Stimulated activated CD8-positive, alpha-beta memory T cell treated with anti-CD3 and anti-CD28 coated beads, Interleukin-4, amount 100 ng/mL, for 1 hour (primary cell): ENCODE measurements at regions not wholly inside any gene's neighbourhood (a gene's known extent, or its start where the extent isn't known, plus 50 kb on each side); places are given as distances from the start of the nearest gene placed in this dataset.
"Not testable (repeated sequence)": the region's sequence is repeated elsewhere in the genome, so short reads cannot be mapped to it uniquely, and the experiment has no call there.

Experiments
- DNase-seq, 2 donors: peaks; one replicate each; pipeline ENCODE4 v3.0.0-alpha.2; 2020; ENCODE audit warnings: low read depth in 2 of 2, low spot score in 1 of 2

DNA sequence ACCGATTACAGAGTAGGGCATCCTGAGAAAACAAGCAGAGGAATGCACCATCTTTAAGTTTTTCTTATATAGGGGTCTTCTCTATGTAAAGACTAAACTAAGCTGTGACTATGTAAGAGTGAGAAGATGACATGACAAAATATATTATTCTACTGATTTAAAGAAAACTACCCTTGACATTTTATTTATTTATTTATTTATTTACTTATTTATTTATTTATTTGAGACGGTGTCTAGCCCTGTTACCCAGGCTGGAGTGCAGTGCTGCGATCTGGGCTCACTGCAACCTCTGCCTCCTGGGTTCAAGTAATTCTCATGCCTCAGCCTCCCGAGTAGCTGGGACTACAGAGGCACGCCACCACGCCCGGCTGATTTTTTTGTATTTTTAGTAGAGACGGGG, 320.4 kb upstream of the SASH1 start:
- DNase-seq = not testable (repeated sequence)

DNA sequence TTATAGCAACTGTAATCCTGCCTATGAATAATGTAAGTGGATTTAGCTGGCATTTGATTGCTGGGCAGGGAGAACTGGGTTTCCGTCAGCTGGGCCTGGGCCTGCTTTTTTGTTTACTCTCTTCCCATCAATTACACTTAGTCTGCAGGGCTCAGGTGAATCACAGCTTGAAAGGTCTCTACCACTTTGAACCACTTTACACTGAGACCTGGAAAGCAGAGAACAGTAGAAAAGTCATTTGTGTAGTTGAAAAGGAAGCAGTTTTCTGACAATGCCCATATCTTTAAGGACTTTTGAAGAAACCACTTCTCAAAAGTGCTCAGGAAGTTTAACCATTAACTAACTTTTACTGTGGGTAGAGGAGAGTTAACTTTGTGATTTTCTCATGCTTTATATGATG, 315.4 kb upstream of the SASH1 start:
- no peak for DNase-seq

DNA sequence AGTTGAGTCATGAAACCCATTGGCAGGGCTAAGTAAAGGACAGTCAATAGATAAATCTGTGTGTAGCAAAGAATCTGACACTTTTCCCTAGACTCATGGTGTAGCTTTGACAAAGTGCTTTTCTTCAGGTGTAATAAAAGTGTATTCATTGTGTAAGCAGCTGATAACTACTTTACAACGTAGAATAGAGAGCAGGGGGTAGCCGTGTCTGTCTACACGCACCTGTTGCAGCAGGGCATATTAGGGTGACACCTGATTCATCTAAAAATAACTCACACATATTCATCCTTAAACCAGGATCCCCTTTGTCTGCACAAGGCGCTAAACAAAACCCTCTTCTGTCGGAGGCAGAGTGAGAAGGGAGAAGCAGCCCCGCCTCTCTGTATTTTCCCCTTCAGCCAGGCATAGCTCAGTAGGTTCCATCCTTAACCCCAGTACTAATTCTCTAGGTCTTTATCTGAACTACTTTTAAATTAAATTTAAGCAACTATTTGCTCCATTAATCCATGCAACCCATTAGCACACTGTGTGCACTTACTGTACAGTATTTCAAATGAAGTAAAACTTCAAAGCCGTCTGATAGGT, 306.7 kb upstream of the SASH1 start:
- no peak for DNase-seq

GRCh38 chr6:148037496-148037895, 305.1 kb upstream of the SASH1 start:
- DNase-seq = no peak

GRCh38 chr6:148041546-148041945, 301.1 kb upstream of the SASH1 start:
- DNase-seq = no peak

- DNase-seq = no peak
Observed at GRCh38 chr6:148042536-148042935, 300.1 kb upstream of the SASH1 start.

DNA sequence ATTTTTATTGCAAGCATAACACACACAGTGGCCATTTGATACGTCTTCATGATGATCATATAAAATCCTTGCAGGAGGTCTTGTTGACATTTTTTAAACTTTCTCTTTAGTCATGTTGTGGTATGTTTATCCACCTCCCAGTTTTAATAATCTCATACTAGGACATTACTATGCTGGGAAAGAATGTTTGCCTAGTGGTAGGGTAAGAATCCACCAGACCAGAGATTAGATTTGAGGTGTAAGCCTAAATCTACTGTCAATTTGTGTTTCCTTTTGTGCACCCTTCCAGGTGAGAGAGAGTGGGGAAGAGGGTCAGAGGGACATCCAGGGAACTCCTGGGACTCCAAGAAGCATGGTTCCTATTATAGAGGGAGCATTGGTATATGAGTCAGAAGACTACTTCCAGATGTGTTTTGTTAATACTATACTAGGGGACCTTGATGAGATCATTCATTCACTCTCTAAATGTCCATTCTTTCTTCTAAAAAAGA, 298.3 kb upstream of the SASH1 start:
- DNase-seq = no peak

DNA sequence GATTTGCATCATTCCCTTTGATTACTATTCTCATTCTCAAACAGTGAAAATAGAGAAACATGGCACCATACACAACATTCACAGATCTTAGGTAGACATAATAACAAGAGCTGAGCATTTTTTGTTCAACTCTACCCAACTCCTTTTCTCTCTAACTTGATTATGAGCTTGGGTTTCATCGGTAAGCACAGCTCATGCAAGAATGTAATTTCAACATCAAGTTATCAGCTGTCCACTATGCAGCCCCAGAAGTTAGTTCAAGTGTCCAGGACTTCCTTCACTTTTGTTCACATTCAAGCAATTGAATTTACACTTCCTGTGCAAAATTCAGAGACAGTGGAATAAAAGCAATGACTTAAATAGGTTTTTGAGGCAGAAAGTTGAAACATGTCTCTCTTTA, 297.7 kb upstream of the SASH1 start:
- DNase-seq = no peak

DNA sequence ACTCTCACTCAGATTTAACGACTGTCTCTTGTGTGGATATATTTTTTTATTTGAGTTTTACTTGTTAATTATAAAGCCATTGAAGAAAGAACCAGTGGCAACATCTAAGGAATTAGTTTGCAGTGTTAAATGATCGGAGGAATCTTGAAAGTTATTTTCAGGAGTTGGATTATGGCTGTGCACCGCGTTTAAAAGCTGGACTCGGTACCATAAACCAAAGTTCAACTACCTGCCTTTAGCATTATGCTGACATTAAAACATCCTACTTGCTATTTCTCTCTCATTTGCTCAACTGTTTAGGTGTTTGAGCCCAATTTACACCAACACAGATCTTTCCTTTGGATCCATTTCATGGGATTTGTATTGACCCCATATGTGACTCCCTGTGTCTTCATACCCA, 289.4 kb upstream of the SASH1 start:
- DNase-seq = no peak

GRCh38 chr6:148053796-148054195, 288.8 kb upstream of the SASH1 start:
- DNase-seq = no peak

- no peak for DNase-seq
Observed at GRCh38 chr6:148054219-148054618, 288.4 kb upstream of the SASH1 start.

GRCh38 chr6:148055419-148055818, 287.2 kb upstream of the SASH1 start:
- no peak for DNase-seq

DNA sequence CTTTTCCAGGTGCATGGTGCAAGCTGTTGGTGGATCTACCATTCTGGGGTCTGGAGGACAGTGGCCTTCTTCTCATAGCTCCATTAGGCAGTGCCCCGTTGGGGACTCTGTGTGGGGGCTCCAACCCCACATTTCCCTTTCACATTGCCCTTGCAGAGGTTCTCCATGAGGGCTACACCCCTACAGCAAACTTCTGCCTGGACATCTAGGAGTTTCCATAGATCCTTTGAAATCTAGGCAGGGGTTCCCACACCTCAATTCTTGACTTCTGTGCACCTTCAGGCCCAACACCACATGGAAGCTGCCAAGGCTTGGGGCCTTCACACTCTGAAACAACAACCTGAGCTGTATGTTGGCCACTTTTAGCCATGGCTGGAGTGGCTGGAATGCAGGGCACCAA, 282.8 kb upstream of the SASH1 start:
- DNase-seq = no peak

GRCh38 chr6:148064406-148065134, 278.1 kb upstream of the SASH1 start:
- DNase-seq = no peak

DNA sequence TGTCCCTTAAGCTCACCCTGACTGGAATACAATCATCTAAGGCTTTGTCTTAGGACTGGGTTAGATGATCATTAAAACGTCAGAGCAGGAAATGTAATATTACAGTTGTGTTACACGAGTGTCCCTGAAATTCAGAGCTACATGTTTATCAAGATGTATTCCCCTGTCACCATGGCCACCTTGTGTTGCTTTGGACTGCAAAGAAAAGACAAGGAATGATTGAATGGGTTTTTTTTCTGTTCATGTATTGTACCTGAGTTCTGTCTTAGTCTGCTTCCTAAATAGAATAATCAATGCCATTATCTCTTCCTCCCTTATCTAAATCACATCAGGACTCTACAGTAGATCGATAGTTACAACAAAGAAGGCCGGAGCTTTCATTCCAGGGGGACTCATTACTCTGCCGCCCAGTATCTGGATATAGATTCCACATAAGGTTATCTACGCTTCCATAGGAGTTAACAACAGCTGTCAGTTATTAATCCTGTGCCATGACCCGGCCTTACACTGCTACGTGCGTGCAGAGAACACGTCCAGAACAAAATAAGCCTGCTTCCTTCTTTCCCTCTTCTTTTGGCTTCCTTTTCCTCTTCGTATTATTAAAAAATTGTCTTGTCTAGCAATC, 274.1 kb upstream of the SASH1 start:
- no peak for DNase-seq

DNA sequence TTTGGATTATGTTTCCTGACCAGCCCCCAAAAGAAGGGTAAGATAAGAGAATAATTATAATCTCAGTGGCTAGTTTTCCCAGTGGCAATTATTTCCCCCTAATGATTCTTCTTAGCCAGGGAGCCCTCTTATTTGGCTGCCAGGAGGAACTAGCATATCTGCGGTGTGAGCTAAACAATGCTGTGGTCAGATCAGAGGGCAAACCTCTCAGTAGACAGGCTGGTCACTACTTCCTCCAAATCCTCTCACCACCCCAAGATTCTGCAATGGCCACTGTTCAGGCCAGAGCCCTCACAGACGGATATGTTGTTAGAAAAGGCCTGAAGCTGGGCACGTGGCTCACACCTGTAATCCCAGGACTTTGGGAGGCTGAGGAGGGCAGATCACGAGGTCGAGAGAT, 273.4 kb upstream of the SASH1 start:
- no peak for DNase-seq

- no peak for DNase-seq
Observed at GRCh38 chr6:148074291-148074690, 268.3 kb upstream of the SASH1 start.

DNA sequence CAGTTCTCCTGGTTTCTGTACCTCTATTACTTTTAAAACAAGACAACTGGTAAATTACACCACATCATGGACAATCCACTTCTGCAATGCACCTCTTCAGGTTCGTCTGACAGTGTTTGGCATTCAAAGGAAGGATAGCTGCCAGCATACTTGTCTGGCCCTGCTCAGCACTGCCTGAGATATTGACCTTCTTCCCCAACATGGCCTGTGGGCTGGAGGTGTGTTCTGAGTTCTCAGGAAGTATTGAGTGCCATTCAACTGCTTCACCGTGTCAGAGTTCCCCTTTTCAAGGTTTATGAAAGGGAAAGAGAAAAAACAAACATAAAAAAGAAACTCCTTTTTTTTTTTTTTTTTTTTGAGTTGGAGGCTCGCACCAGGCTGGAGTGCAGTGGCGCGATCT, 267.9 kb upstream of the SASH1 start:
- no peak for DNase-seq

DNA sequence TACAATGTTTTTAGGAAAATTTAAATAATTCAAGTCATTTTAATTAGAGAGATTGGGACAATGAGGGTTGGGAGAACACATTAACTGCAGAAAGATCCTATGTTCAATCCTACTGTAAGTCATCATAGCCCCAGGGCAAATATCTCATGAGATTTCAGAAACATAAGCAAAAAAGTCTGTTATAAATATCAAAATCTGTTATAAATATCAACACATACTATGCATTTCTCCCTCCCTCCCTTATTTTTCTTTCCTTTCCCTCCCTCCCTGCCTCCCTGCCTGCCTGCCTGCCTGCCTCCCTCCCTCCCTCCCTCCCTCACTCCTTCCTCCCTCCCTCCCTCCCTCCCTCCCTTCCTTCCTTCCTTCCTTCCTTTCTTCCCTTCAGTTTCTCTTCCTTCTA, 267.3 kb upstream of the SASH1 start:
- no peak for DNase-seq

GRCh38 chr6:148076051-148076450, 266.6 kb upstream of the SASH1 start:
- no peak for DNase-seq

- DNase-seq = no peak
Observed at GRCh38 chr6:148080315-148080714, 262.3 kb upstream of the SASH1 start.

DNA sequence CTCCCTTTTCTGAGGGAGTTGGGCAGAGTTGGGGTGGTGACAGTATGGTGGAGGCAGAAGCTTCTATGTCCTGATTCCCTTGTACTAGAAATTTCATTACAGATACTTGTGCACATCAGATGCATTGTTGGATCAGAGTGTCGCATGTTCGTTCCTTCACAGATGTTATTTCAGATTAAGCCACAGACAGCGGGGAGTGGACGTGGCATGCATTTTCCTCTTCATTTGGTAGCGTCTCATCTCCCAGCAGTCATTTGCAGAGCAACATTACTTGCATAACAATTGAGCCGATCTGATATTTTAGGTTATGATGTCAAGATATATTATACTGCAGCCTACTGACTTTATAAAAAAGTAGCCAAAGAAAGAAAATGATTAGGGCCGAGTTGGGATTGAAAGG, 261.6 kb upstream of the SASH1 start:
- no peak for DNase-seq

DNA sequence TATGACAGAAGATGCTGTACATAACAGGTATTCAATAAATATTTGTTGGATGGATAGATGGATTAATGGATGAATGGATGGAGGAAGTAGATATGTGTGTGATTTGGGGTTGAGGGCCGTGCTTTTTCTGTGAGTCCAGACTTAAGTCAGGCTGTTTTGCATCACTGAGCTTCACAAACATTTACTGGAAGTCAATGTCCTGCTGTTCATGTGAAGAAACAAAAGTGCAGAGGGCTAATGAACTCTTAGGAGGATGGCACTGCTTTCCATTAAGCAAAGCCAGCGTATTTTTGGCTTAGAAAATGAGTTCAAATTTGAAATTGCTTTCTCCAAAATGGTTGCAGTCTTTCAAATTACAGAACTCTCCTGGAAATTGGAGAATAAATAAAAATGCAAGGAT, 260.6 kb upstream of the SASH1 start:
- no peak for DNase-seq
